HG03280 (cell line): ENCODE measurements at regions not wholly inside any gene's neighbourhood (a gene's known extent, or its start where the extent isn't known, plus 50 kb on each side); places are given as distances from the start of the nearest gene placed in this dataset.

Source experiments
- ATAC-seq: cut with Tn5 transposase; IDR thresholded peaks from one replicate; pipeline ENCODE4 v1.9.1; 2021; ENCODE audit warnings: mild to moderate bottlenecking, moderate library complexity; ENCODE audit not compliant: unreplicated experiment

GRCh38 chr6:74956559-74957428, 249.1 kb downstream of the COL12A1 start:
- no peak for ATAC-seq

- ATAC-seq, result no peak
Observed at GRCh38 chr6:74953708-74954107, 252.1 kb downstream of the COL12A1 start.

GRCh38 chr6:74946961-74947360, 258.9 kb downstream of the COL12A1 start:
- ATAC-seq, result no peak

GRCh38 chr6:74942130-74942529, 263.7 kb downstream of the COL12A1 start:
- no peak for ATAC-seq

GRCh38 chr6:74941424-74941823, 264.4 kb downstream of the COL12A1 start:
- no peak for ATAC-seq

- ATAC-seq, result no peak
Observed at GRCh38 chr6:74939721-74940620, 265.9 kb downstream of the COL12A1 start.

GRCh38 chr6:74939151-74939708, 266.6 kb downstream of the COL12A1 start:
- ATAC-seq, result no peak

GRCh38 chr6:74937936-74938335, 267.9 kb downstream of the COL12A1 start:
- no peak for ATAC-seq

GRCh38 chr6:74936886-74937285, 269.0 kb downstream of the COL12A1 start:
- ATAC-seq, result no peak

- ATAC-seq, result no peak
Observed at GRCh38 chr6:74932232-74932888, 273.5 kb downstream of the COL12A1 start.

GRCh38 chr6:74931558-74931957, 274.3 kb downstream of the COL12A1 start:
- ATAC-seq, result no peak

- ATAC-seq, result no peak
Observed at GRCh38 chr6:74928203-74928602, 277.6 kb downstream of the COL12A1 start.

GRCh38 chr6:74927299-74927698, 278.6 kb downstream of the COL12A1 start:
- no peak for ATAC-seq

- ATAC-seq, result no peak
Observed at GRCh38 chr6:74925683-74926082, 280.2 kb downstream of the COL12A1 start.

- no peak for ATAC-seq
Observed at GRCh38 chr6:74914888-74915287, 291.0 kb downstream of the COL12A1 start.

- ATAC-seq, result no peak
Observed at GRCh38 chr6:74912234-74912633, 293.6 kb downstream of the COL12A1 start.

- no peak for ATAC-seq
Observed at GRCh38 chr6:74902846-74903245, 303.0 kb downstream of the COL12A1 start.

- no peak for ATAC-seq
Observed at GRCh38 chr6:74902089-74902488, 303.8 kb downstream of the COL12A1 start.

GRCh38 chr6:74901576-74901975, 304.3 kb downstream of the COL12A1 start:
- no peak for ATAC-seq

- ATAC-seq, result no peak
Observed at GRCh38 chr6:74899416-74899815, 306.4 kb downstream of the COL12A1 start.

GRCh38 chr6:74892091-74892490, 313.8 kb downstream of the COL12A1 start:
- ATAC-seq, result no peak
